ENCODE measurements at regions not wholly inside any gene's neighbourhood (a gene's known extent, or its start where the extent isn't known, plus 50 kb on each side); places are given as distances from the start of the nearest gene placed in this dataset.

GRCh38 chr2:59532808-59533207, 1020.6 kb downstream of the BCL11A start (continued):
- TF ChIP-seq REST (IDR thresholded peaks at IDR 0.05) (no peak), HMGXB4 (CRISPR knock-in tag; IDR thresholded peaks at IDR 0.05; ENCODE audit: borderline replicate concordance) (no peak), JUN (IDR thresholded peaks at IDR 0.05) (no peak), EHF (CRISPR knock-in tag; IDR thresholded peaks at IDR 0.05) (no peak)

- 80% methylated on average over 1 of the region's 1 CpG for WGBS (ENCODE audit: missing lambda C conversion rate)
- 0 out of 3 replicates have a peak, but pooled peaks cover 3% of the 10 kb centered on the region for H3K9me3 ChIP-seq
- no peak overlapping the region for H3K27ac ChIP-seq
- no peak for ATAC-seq
- CTCF ChIA-PET = no interaction called here
- no peak overlapping the region for H3K4me2 ChIP-seq
- TF ChIP-seq FOSL2 (IDR thresholded peaks at IDR 0.05) (no peak), FOSL2 (CRISPR knock-in tag; IDR thresholded peaks at IDR 0.05) (no peak), RAD21 (conservative IDR thresholded peaks at IDR 0.05 in 1 of 2, IDR thresholded peaks at IDR 0.05 in 1 of 2) (no peak), ELK1 (IDR thresholded peaks at IDR 0.05; ENCODE audit: low read depth, low read length) (no peak), MAFK (IDR thresholded peaks at IDR 0.05; ENCODE audit: partially characterized antibody) (peak; percentile 84), ATOH8 (CRISPR knock-in tag; IDR thresholded peaks at IDR 0.05; ENCODE audit: low read depth) (no peak), KDM5A (IDR thresholded peaks at IDR 0.05) (no peak)
- FAIRE-seq = no peak
- H3K4me1 ChIP-seq = no peaks in the 10 kb centered on the region
- no peak for DNase-seq (ENCODE audit: low read depth in 1 of 2, low spot score in 1 of 2)
- POLR2A ChIA-PET = no interaction called here
- no peak overlapping the region for H3K4me3 ChIP-seq
These were observed 1023.2 kb downstream of the BCL11A start for GRCh38 chr2:59530258-59530657.

GRCh38 chr2:59529726-59530125, 1023.7 kb downstream of the BCL11A start:
- DNase-seq (ENCODE audit: low read depth in 1 of 2, low spot score in 1 of 2) (no peak), FAIRE-seq (no peak), ATAC-seq (no peak)
- Histone ChIP-seq H3K9me3 (0 out of 3 replicates have a peak, but pooled peaks cover 3% of the 10 kb centered on the region), H3K27ac (no peak overlapping the region), H3K4me1 (no peaks in the 10 kb centered on the region), H3K4me2 (no peak overlapping the region), H3K4me3 (no peak overlapping the region)
- ChIA-PET CTCF (no interaction called here), POLR2A (no interaction called here)
- WGBS (ENCODE audit: missing lambda C conversion rate) = 45% methylated on average over 7 of the region's 7 CpGs
- TF ChIP-seq KDM5A (IDR thresholded peaks at IDR 0.05) (no peak), KDM1A (IDR thresholded peaks at IDR 0.05; ENCODE audit: low read depth) (no peak), HOXA7 (CRISPR knock-in tag; IDR thresholded peaks at IDR 0.05) (no peak), ATOH8 (CRISPR knock-in tag; IDR thresholded peaks at IDR 0.05; ENCODE audit: low read depth) (no peak), FOSL2 (IDR thresholded peaks at IDR 0.05) (no peak), FOSL2 (CRISPR knock-in tag; IDR thresholded peaks at IDR 0.05) (no peak), JUNB (IDR thresholded peaks at IDR 0.05) (no peak), SMC3 (IDR thresholded peaks at IDR 0.05) (no peak), PBX3 (IDR thresholded peaks at IDR 0.05) (no peak), E2F6 (IDR thresholded peaks at IDR 0.05; ENCODE audit: borderline replicate concordance, low read depth) (no peak), HEYL (CRISPR knock-in tag; IDR thresholded peaks at IDR 0.05) (no peak), MAZ (IDR thresholded peaks at IDR 0.05; ENCODE audit: borderline replicate concordance, low read depth, low read length) (no peak), ELK1 (IDR thresholded peaks at IDR 0.05; ENCODE audit: low read depth, low read length) (no peak), MAFK (IDR thresholded peaks at IDR 0.05; ENCODE audit: partially characterized antibody) (no peak), HDAC2 (IDR thresholded peaks at IDR 0.05) (no peak), ZSCAN20 (CRISPR knock-in tag; IDR thresholded peaks at IDR 0.05) (no peak), NR3C1 (IDR thresholded peaks at IDR 0.05) (no peak), HES2 (IDR thresholded peaks at IDR 0.05) (no peak)

All from A549 (cell line).